Loucy (cell line): ENCODE measurements at regions not wholly inside any gene's neighbourhood (a gene's known extent, or its start where the extent isn't known, plus 50 kb on each side); places are given as distances from the start of the nearest gene placed in this dataset.

Experiments
- H2AFZ ChIP-seq: fragments of 200-600 bp; sonication (generic); 2 replicates; pipeline ENCODE4 v1.6.0; 2016; ENCODE audit warnings: antibody characterized with exemption, mild to moderate bottlenecking, low read length, moderate library complexity
- H3F3A ChIP-seq: fragments of 200-600 bp; 2 replicates; pipeline ENCODE4 v1.6.0; 2016; ENCODE audit warnings: antibody characterized with exemption, low read depth, mild to moderate bottlenecking
- H3K27me3 ChIP-seq: fragments of 200-600 bp; sonication (generic); 2 replicates; pipeline ENCODE4 v1.6.1; 2014; ENCODE audit warnings: low read length, mild to moderate bottlenecking; ENCODE audit not compliant: insufficient read depth, poor library complexity, severe bottlenecking
- H3K36me3 ChIP-seq: fragments of 200-600 bp; sonication (generic); 2 replicates; pipeline ENCODE4 v1.6.1; 2016; ENCODE audit warnings: low read length; ENCODE audit not compliant: insufficient read depth
- H3K4me1 ChIP-seq: fragments of 200-600 bp; sonication (generic); 2 replicates; pipeline ENCODE4 v1.5.1; 2014; ENCODE audit warnings: low read length, mild to moderate bottlenecking; ENCODE audit not compliant: insufficient read depth, poor library complexity, severe bottlenecking
- H3K4me2 ChIP-seq: fragments of 200-600 bp; sonication (generic); 2 replicates; pipeline ENCODE4 v1.6.0; 2014; ENCODE audit warnings: antibody characterized with exemption, low read length, low read depth, mild to moderate bottlenecking; ENCODE audit not compliant: poor library complexity, severe bottlenecking
- H3K4me3 ChIP-seq: fragments of 200-600 bp; sonication (generic); 2 replicates; pipeline ENCODE4 v1.5.1; 2014; ENCODE audit warnings: low read length, mild to moderate bottlenecking, mixed read lengths; ENCODE audit not compliant: poor library complexity, severe bottlenecking
- H3K79me2 ChIP-seq: fragments of 200-600 bp; sonication (generic); 2 replicates; pipeline ENCODE4 v1.6.1; 2014; ENCODE audit warnings: low read length; ENCODE audit not compliant: insufficient read depth
- H3K9ac ChIP-seq: fragments of 200-600 bp; sonication (generic); 2 replicates; pipeline ENCODE4 v1.6.0; 2014; ENCODE audit warnings: mild to moderate bottlenecking, low read depth, low read length, moderate library complexity; ENCODE audit not compliant: poor library complexity, severe bottlenecking
- H3K9me2 ChIP-seq: fragments of 200-600 bp; sonication (generic); replicated peaks from 2 replicates; pipeline ENCODE4 v1.6.1; 2016; ENCODE audit warnings: low read depth, low read length, mixed read lengths
- H3K9me3 ChIP-seq: fragments of 200-600 bp; sonication (generic); 2 replicates; pipeline ENCODE4 v1.6.1; 2014; ENCODE audit warnings: mild to moderate bottlenecking, antibody characterized with exemption, low read length, low read depth; ENCODE audit not compliant: insufficient read depth
- H4K20me1 ChIP-seq: fragments of 200-600 bp; sonication (generic); 2 replicates; pipeline ENCODE4 v1.6.0; 2014; ENCODE audit warnings: antibody characterized with exemption, low read length, mild to moderate bottlenecking; ENCODE audit not compliant: insufficient read depth, poor library complexity, severe bottlenecking
- EZH2phosphoT487 ChIP-seq: fragments of 200-600 bp; IDR thresholded peaks from 2 replicates; pipeline ENCODE4 v1.6.1; 2018; ENCODE audit warnings: antibody characterized with exemption, mild to moderate bottlenecking, moderate library complexity, borderline replicate concordance
- TF ChIP-seq, protein P1 (sequence below): fragments of 200-600 bp; sonication (generic); conservative IDR thresholded peaks from 2 replicates; pipeline ENCODE4 v1.5.1; 2014; ENCODE audit warnings: mild to moderate bottlenecking, antibody characterized with exemption, low read length

GRCh38 chr3:189082666-189083427, 88.9 kb upstream of the TPRG1 start:
- no peaks in the 10 kb centered on the region for H3K9me3 ChIP-seq
- no peaks in the 10 kb centered on the region for H4K20me1 ChIP-seq
- no peak overlapping the region for H3K4me3 ChIP-seq
- no peak overlapping the region for H2AFZ ChIP-seq
- no peak for TF ChIP-seq EZH2phosphoT487
- TF ChIP-seq, protein P1, sequence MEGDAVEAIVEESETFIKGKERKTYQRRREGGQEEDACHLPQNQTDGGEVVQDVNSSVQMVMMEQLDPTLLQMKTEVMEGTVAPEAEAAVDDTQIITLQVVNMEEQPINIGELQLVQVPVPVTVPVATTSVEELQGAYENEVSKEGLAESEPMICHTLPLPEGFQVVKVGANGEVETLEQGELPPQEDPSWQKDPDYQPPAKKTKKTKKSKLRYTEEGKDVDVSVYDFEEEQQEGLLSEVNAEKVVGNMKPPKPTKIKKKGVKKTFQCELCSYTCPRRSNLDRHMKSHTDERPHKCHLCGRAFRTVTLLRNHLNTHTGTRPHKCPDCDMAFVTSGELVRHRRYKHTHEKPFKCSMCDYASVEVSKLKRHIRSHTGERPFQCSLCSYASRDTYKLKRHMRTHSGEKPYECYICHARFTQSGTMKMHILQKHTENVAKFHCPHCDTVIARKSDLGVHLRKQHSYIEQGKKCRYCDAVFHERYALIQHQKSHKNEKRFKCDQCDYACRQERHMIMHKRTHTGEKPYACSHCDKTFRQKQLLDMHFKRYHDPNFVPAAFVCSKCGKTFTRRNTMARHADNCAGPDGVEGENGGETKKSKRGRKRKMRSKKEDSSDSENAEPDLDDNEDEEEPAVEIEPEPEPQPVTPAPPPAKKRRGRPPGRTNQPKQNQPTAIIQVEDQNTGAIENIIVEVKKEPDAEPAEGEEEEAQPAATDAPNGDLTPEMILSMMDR, result no peak
- no peak overlapping the region for H3K9ac ChIP-seq
- H3K79me2 ChIP-seq, result no peaks in the 10 kb centered on the region
- no peak overlapping the region for H3K4me2 ChIP-seq
- peaks cover 13% of the 10 kb centered on the region for H3K4me1 ChIP-seq
- H3K27me3 ChIP-seq, result no peaks in the 10 kb centered on the region
- no peaks in the 10 kb centered on the region for H3K36me3 ChIP-seq
- no peaks in the 10 kb centered on the region for H3K9me2 ChIP-seq
- H3F3A ChIP-seq, result no peaks in the 10 kb centered on the region

GRCh38 chr3:189084620-189085019, 87.2 kb upstream of the TPRG1 start:
- no peaks in the 10 kb centered on the region for H3K9me2 ChIP-seq
- H3K36me3 ChIP-seq, result no peaks in the 10 kb centered on the region

GRCh38 chr3:189092547-189092946, 79.2 kb upstream of the TPRG1 start:
- no peaks in the 10 kb centered on the region for H3K9me2 ChIP-seq
- H3K36me3 ChIP-seq, result no peaks in the 10 kb centered on the region
- H3K79me2 ChIP-seq, result no peaks in the 10 kb centered on the region
- no peaks in the 10 kb centered on the region for H3K27me3 ChIP-seq
- no peak overlapping the region for H2AFZ ChIP-seq
- no peak overlapping the region for H3K4me3 ChIP-seq
- TF ChIP-seq EZH2phosphoT487, result no peak
- TF ChIP-seq, protein P1, result no peak
- H3K9ac ChIP-seq, result no peak overlapping the region
- H4K20me1 ChIP-seq, result no peaks in the 10 kb centered on the region
- no peak overlapping the region for H3K4me2 ChIP-seq
- H3F3A ChIP-seq, result no peaks in the 10 kb centered on the region
- H3K9me3 ChIP-seq, result no peaks in the 10 kb centered on the region
- no peaks in the 10 kb centered on the region for H3K4me1 ChIP-seq

More at GRCh38 chr3:189084620-189085019, 87.2 kb upstream of the TPRG1 start:
- Histone ChIP-seq H2AFZ (no peak overlapping the region), H3K4me1 (peaks cover 13% of the 10 kb centered on the region), H3K79me2 (no peaks in the 10 kb centered on the region), H3K9me3 (no peaks in the 10 kb centered on the region), H3K9ac (no peak overlapping the region), H3K4me2 (no peak overlapping the region), H3K27me3 (no peaks in the 10 kb centered on the region), H3F3A (no peaks in the 10 kb centered on the region), H3K4me3 (no peak overlapping the region), H4K20me1 (no peaks in the 10 kb centered on the region)
- TF ChIP-seq EZH2phosphoT487, result no peak
- TF ChIP-seq, protein P1, result no peak
